Right lobe of liver (tissue), 6 donors: ENCODE measurements at regions not wholly inside any gene's neighbourhood (a gene's known extent, or its start where the extent isn't known, plus 50 kb on each side); places are given as distances from the start of the nearest gene placed in this dataset.

Source experiments
- ATAC-seq, 4 donors: fragments of 200-7000 bp; cut with Tn5 transposase; one replicate each; pipeline ENCODE4 v1.9.1; 2020; ENCODE audit warnings: mild to moderate bottlenecking in 4 of 4, moderate library complexity in 4 of 4
- DNase-seq, 3 donors: peaks; one replicate each; pipeline ENCODE4 v3.0.0-alpha.2; 2020
- H3K27ac ChIP-seq, 3 donors: fragments of 200-600 bp; one replicate each; pipeline ENCODE4 v1.8.0; 2022
- H3K27me3 ChIP-seq, 2 donors: fragments of 200-600 bp; one replicate each; pipeline ENCODE4 v1.8.0; 2022
- H3K36me3 ChIP-seq, 4 donors: fragments of 200-600 bp; sonication (generic) in 1 of 4; one replicate each; pipeline versions ENCODE4 v1.5.1 to v1.8.0; 2017 to 2022; ENCODE audit warnings: control low read depth in 1 of 4
- H3K4me1 ChIP-seq, 4 donors: fragments of 200-600 bp; sonication (generic) in 1 of 4; one replicate each; pipeline versions ENCODE4 v1.5.1 to v1.8.0; 2017 to 2022; ENCODE audit warnings: control low read depth in 1 of 4
- H3K4me3 ChIP-seq, 3 donors: fragments of 200-600 bp; one replicate each; pipeline ENCODE4 v1.8.0; 2022
- H3K9me3 ChIP-seq, 4 donors: fragments of 200-600 bp; sonication (generic) in 1 of 4; one replicate each; pipeline versions ENCODE4 v1.5.1 to v1.8.0; 2017 to 2022; ENCODE audit warnings: control low read depth in 1 of 4
- CTCF ChIP-seq, 4 donors: fragments of 200-600 bp in 3 of 4; fragments of 450-650 bp in 1 of 4; IDR thresholded peaks; one replicate each; pipeline versions ENCODE4 v1.5.1 to v1.8.0; 2016 to 2022; ENCODE audit warnings: antibody characterized with exemption in 4 of 4, mild to moderate bottlenecking in 2 of 4
- POLR2A ChIP-seq: fragments of 450-650 bp; IDR thresholded peaks from one replicate; pipeline ENCODE4 v1.6.1; 2017; ENCODE audit warnings: antibody characterized with exemption, mild to moderate bottlenecking
- WGBS: methylation state at CpG from one replicate; pipeline ENCODE4 v1.1.6; 2018; ENCODE audit warnings: low coverage, low lambda C conversion rate; ENCODE audit not compliant: insufficient coverage; ENCODE audit errors: missing lambda C conversion rate; 5-methylcytosine and 5-hydroxymethylcytosine counted together
- intact Hi-C, 2 donors: fragments of 100-400 bp; cut with DNase I; formaldehyde crosslinking; loops; one replicate each; pipeline versions ENCODE4 v1.11.2 to v1.14.1; 2022
- donor health status: DM: no; HTN: yes; CAD: no.
- donor health status: DM: no; HTN: no; CAD: no.
- donor health status: DM: no; HTN: no; CAD: no.
- donor health status: DM: no; HTN: yes; CAD: no.
- donor health status: DM: no; HTN: yes; CAD: no.

DNA sequence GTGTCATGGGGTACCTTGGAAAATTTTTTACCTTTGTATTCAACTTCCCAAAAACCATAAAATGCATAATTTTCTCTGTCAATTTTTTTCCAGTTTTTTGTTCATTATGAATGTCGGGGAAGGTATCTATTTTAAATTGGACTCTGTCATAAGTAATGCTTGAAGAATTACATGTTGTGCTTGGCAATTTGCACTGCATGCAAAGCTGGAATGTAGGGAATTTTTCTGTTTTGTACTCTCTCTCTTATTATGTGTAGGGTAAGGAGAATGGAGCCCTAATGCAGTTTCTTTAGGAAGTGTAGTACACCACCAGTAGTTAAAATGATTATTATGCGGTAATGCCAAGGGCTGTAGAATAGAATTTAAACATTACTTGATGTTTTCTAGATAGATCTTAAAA is 137.7 kb upstream of the LIMCH1 start:
- ATAC-seq (no peak), DNase-seq (no peak)
- TF ChIP-seq POLR2A (no peak), CTCF (IDR thresholded peaks at IDR 0.05) (no peak)
- Histone ChIP-seq H3K36me3 (no peaks in the 10 kb centered on the region), H3K9me3 (no peaks in the 10 kb centered on the region), H3K4me1 (peaks cover 0 to 5% (median 0%) of the 10 kb centered on the region in 4 donors), H3K4me3 (no peak overlapping the region), H3K27ac (no peak overlapping the region), H3K27me3 (no peaks in the 10 kb centered on the region)
- intact Hi-C loops = no loop called here
- WGBS = 89% methylated on average over 2 of the region's 2 CpGs

DNA sequence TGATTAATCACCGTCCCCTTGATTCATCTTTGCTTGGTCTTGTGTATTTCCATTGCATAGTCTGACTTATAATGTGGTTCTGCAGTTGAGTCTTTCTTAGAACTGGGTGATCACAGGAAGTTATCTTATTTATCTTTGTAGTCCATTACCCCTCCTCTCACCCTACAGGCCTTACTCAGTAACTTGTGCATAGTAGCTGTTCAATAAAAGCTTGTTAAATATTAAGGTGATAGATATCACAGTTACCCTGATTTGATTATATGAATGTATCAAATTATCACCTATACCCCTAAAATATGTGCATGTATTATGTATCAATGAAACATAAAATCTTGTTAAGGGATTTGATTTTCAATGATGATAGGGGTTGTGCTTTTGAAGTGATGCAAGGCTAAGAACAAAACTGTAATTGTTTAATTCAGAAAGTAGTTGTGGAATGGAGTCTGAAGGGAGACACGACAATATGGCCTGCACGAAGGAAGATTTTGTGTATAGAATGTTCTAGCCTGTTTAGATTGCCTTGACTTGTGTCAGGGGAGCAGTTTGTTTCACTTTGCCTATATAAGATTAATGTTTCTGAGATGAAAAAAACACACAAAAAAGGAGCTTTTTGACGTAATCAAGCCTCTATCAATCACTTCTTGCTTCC is 132.4 kb upstream of the LIMCH1 start:
- Histone ChIP-seq H3K4me3 (no peak overlapping the region), H3K27ac (peak overlapping the region in 2 of 3 donors; percentile 56 to 59), H3K27me3 (no peaks in the 10 kb centered on the region), H3K4me1 (peaks cover 0 to 13% (median 2%) of the 10 kb centered on the region in 4 donors), H3K36me3 (no peaks in the 10 kb centered on the region), H3K9me3 (no peaks in the 10 kb centered on the region)
- 75% methylated on average over 4 of the region's 4 CpGs for WGBS
- DNase-seq (no peak), ATAC-seq (peak in 3 of 4 donors; percentile 20 to 32 (median 27))
- intact Hi-C loops = no loop called here
- no peak for TF ChIP-seq POLR2A
- no peak for TF ChIP-seq CTCF (IDR thresholded peaks at IDR 0.05)

GRCh38 chr4:41406113-41406516 is 131.8 kb upstream of the LIMCH1 start:
- WGBS = 29% methylated on average over 1 of the region's 1 CpG

GRCh38 chr4:41408150-41408549 is 129.8 kb upstream of the LIMCH1 start:
- no peaks in the 10 kb centered on the region for H3K9me3 ChIP-seq
- DNase-seq (no peak), ATAC-seq (no peak)
- peaks cover 0 to 13% (median 2%) of the 10 kb centered on the region in 4 donors for H3K4me1 ChIP-seq
- TF ChIP-seq CTCF (IDR thresholded peaks at IDR 0.05) (no peak), POLR2A (no peak)
- no peaks in the 10 kb centered on the region for H3K36me3 ChIP-seq
- no peak overlapping the region for H3K4me3 ChIP-seq
- H3K27ac ChIP-seq = no peak overlapping the region
- 23% methylated on average over 1 of the region's 1 CpG for WGBS
- intact Hi-C loops = no loop called here
- no peaks in the 10 kb centered on the region for H3K27me3 ChIP-seq

More at GRCh38 chr4:41406113-41406516, 131.8 kb upstream of the LIMCH1 start:
- peak overlapping the region in 2 of 3 donors; percentile 56 to 59 for H3K27ac ChIP-seq
- no peaks in the 10 kb centered on the region for H3K27me3 ChIP-seq
- intact Hi-C loops = no loop called here
- peaks cover 0 to 13% (median 2%) of the 10 kb centered on the region in 4 donors for H3K4me1 ChIP-seq
- no peak overlapping the region for H3K4me3 ChIP-seq
- H3K9me3 ChIP-seq = no peaks in the 10 kb centered on the region
- no peaks in the 10 kb centered on the region for H3K36me3 ChIP-seq
- no peak for TF ChIP-seq CTCF (IDR thresholded peaks at IDR 0.05)
- TF ChIP-seq POLR2A = no peak
- ATAC-seq (peak; percentile 73 to 96 (median 94)), DNase-seq (peak in 1 of 3 donors; percentile 52)
